ENCODE measurements at regions not wholly inside any gene's neighbourhood (a gene's known extent, or its start where the extent isn't known, plus 50 kb on each side); places are given as distances from the start of the nearest gene placed in this dataset.

DNA sequence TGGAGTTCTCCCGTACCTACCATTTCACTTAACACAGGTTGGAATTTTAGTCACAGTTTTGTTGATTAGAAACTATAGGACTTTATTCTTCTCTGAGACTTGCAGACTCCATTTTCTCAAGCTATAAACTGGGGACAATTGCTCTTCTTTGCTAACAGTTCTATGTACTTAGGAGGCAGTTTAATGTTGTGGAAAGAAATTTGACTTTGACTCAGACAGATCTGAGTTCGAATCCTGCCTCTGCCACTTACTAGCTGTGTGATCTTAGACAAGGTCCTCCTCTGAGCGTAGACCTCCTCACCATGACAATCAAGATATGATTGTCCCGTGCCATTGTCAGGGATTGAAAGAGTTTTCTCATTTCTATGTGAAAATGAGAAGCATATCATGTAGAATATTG lies 196.4 kb upstream of the HES1 start (continued):
- TF ChIP-seq, protein P1, sequence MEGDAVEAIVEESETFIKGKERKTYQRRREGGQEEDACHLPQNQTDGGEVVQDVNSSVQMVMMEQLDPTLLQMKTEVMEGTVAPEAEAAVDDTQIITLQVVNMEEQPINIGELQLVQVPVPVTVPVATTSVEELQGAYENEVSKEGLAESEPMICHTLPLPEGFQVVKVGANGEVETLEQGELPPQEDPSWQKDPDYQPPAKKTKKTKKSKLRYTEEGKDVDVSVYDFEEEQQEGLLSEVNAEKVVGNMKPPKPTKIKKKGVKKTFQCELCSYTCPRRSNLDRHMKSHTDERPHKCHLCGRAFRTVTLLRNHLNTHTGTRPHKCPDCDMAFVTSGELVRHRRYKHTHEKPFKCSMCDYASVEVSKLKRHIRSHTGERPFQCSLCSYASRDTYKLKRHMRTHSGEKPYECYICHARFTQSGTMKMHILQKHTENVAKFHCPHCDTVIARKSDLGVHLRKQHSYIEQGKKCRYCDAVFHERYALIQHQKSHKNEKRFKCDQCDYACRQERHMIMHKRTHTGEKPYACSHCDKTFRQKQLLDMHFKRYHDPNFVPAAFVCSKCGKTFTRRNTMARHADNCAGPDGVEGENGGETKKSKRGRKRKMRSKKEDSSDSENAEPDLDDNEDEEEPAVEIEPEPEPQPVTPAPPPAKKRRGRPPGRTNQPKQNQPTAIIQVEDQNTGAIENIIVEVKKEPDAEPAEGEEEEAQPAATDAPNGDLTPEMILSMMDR (IDR thresholded peaks at IDR 0.05; ENCODE audit: control extremely low read depth in 1 of 3, insufficient read depth in 1 of 3, low read depth in 1 of 3, low read length in 3 of 3): no peak
- TF ChIP-seq NANOG (IDR thresholded peaks at IDR 0.05; ENCODE audit: insufficient read depth, low read depth, low read length, poor library complexity, severe bottlenecking): no peak

Measured in H1 (cell line).